GM20431 (cell line): ENCODE measurements at regions not wholly inside any gene's neighbourhood (a gene's known extent, or its start where the extent isn't known, plus 50 kb on each side); places are given as distances from the start of the nearest gene placed in this dataset.

Experiments used
- in situ Hi-C: fragments of 300-500 bp; cut with MseI, MboI; formaldehyde crosslinking; loops from one replicate; pipeline ENCODE4 v1.15.0; 2020; ENCODE audit warnings: low sequenced_read_pairs; ENCODE audit not compliant: unreplicated experiment

DNA sequence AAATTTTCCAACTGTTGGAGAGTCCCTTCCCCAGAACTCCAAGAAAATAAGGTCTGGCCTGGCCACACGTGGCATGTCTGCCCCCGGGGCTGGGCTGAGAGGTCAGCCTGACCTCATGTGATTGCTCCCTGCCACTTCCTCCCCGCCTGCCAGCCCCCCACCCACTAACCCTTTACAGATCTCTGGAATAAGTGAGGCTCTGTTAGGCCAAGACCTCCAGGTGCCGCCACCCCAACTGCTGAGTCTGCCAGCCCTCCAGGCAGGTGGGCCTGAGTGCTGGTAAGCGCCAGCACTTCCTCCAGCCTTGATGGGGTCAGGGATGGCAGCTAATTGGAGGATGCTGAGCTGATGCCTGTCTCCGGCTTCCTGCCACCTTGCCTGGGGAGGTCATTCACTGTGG, 658.4 kb downstream of the MED13L start:
- in situ Hi-C loops = no loop called here

DNA sequence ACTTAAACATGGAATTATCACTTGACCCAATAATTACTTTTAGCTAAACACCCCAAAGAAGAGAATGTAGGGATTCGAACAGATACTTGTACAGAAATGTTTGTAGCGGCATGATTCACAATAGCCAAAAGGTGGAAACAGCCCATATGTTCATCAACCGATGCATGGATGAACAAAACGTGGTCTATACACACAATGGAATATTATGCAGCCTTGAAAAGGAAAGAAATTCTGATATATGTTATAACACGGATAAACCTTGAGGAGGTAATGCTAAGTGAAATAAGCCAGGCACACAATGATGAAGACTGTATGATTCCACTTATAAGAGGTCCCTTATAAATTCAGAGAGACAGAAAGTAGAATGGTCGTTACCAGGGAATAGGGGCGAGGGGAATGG, 659.4 kb downstream of the MED13L start:
- in situ Hi-C loops = no loop called here

DNA sequence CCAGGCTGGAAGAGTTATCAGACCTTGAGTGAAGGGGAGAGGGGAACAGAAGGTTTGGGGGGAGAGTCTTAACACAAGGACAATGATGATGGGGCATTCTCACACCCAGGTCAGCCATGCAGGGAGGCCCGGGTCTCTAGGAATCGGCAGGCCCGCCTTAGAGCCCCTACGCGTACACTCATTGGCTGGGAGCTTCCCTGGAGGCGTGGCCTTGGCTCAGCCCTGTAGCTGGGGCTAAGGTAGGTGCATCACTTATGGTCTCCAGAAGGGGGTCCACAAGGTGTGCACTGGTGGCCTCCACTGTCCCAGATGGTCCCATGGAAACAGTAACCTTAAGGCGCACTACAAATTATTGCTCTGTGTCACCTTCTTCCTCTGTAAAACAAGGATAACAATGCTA, 660.1 kb downstream of the MED13L start:
- in situ Hi-C loops = no loop called here

DNA sequence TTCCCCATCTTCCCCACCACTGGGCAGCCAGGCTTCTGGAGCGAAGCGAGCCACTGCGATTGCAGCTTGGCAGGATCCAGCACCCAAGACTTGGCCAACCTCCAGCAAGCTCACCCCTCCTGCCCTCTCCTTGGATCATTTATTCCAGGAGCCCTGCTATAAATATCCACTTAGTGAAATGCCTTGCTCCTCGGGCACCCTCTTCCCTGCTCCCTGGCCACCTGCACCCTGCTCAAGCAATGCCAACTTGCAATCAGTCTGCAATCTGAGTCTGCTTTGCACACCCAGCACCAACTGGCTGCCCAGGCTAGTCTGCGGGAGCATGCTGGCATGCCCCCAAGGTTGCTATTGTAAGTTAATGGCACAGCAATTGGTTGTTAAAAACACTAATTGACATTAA, 666.0 kb downstream of the MED13L start:
- in situ Hi-C loops = no loop called here

DNA sequence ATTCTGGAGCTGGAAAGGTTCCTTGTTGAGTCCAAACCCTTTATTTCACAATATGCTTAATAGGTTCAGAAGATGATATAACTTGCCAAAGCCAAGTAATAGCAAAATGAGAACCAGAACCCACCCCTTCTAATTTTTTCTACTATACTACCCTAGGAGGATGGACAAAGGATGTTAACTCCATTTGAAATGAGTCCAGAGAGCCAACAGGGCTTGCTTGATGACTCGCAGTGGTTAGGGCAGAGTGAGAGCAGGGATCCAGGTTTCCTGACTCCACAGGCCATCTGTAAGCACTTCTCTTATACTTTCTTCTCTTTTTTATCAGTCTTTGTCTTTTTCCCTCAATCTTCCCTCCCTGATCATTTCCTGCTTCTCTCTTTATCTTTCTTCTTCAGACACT, 668.1 kb downstream of the MED13L start:
- in situ Hi-C loops = no loop called here

DNA sequence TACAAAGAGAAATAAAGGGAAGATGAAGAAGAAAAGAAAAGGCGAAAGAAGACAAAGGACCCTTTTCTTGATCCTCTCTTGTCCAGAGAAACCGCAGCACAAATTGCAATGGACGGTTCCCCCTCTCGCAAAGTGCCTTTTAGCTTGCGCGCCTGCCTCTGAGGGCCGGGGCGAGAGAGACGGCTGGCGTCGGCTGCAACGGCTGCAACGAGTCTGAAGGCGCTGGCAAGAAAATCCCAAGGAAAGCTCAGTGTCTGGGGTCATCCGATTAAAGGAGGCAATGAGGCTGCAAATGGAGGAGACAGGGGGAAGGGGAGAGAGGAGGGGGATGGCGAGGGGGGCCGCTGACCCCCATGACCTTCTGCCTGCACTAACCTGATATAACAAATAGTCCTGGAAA, 671.5 kb downstream of the MED13L start:
- in situ Hi-C loops = no loop called here

DNA sequence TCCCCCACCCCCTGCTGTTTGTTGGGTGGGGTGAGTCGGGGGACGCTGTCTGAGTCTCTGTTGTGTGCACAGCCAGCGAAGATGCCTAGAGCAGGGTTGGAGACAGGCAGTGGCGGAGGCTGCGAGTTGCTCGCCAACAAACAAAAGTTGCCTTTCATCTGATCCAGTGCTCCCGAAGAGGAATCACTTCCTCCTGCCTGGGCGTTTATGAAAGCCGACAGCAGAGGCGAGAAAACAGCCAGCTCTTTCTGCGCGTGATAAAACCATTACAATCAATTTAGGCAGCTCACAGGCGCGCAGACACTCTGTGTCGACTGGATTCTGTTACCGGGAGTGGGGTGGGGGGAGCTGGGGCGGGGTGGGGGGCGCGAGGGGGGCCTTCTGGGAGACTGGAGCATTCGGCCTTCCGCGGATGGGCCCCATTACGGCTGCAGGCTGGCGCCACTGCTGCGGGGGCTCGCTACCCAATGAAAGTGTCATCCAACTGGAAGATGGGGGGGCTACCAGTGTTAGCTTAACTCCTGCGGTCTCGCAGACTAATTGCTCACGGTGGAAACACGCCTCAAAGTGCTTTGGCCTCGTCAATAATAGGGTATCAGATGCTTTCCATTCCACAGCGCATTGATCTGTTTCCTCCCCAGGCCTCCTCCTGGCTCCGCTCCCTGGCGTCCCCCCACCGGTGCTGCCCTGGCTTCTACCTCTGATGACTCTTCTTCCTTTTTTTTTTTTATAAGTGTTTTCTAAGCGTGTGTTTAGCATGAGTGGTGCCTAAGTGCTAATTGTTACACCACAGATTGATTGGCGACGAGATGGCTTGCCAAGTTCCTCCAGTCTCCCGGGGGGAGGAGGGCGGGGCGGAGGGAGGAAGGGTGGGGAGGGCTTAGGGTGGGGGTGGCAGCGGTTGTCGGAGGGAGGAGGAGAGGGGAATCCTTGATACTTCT, 678.4 kb downstream of the MED13L start:
- in situ Hi-C loops = no loop called here

DNA sequence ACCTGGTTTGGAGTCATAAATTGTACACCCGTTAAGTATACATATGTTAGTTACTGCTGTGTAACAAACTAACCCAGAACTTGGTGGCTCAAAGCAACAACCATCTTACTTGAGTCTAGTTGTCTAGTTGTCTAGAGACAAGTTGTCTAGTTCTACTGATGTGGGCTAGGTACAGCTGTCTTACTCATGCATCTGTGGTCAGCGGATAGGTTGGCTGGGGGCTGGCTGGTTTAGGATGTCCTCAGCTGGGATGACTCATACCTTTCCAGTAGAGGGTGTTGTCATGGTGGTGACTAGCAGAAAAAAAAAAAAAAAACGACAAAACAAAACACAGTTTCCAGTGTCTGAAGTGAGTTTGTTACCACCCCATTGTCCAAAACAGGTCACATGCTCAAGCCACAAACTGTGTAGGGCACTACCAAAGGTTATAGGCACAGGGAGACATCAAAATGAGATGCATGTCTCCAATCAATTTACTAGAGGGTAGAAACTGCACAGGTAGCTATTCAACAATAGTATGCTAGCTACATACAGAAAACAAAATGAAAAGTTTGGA, 680.3 kb downstream of the MED13L start:
- in situ Hi-C loops = no loop called here

DNA sequence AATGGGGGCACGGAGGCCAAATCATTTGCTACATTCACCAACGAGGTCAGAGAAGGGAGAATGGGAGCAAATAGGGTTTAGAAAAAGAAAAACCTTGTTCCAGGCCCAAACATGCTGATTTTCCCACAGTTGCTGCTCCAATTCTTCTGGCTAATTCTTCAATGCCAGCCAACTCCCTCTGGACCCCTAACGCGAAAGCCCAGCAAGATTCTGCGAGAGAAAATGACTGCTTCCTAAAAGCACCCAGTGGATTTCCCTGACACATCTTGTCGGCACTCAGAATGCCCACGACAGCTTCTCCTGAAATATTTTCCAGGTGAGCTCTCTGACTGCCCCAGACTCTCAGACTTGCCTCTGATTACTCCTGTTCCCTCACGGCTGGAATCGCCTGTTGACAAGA, 689.4 kb downstream of the MED13L start:
- in situ Hi-C loops = no loop called here

DNA sequence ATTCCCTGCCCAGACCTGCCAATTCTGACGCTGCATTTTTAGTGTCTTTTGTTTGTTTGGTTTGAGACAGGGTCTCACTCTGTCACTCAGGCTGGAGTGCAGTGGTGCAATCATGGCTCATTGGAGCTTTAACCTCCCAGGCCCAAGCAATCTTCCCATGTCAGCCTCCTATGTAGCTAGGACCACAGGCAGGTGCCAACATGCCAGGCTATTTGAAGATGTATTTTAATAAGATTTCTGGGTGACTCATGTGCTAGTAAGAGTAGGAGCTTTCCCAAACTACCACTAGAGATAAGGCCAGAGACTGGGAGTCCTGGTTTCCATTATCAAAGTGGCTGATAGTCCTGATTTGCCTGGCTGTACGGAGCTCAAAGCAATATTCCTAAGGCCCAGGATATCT, 693.3 kb downstream of the MED13L start:
- in situ Hi-C loops = no loop called here

DNA sequence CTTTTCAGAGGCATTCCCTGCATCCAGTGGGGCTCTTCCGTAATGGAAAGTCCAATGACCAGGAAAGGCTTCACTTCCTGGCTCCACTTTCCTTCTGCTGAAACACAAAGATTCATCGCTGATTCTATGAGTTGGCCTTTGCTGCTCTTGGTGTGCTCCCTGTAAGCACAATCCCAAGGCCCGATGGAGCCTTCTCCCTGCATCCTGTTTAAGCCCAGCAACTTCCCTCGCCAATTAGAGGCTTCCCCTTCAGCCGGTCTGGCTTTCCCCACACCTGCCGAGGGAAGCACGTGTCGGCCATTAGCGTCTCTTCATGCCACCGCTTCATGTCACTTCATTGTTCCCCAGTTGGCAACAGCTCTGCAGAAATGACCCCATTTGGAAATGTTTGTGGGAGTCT, 693.9 kb downstream of the MED13L start:
- in situ Hi-C loops = no loop called here

DNA sequence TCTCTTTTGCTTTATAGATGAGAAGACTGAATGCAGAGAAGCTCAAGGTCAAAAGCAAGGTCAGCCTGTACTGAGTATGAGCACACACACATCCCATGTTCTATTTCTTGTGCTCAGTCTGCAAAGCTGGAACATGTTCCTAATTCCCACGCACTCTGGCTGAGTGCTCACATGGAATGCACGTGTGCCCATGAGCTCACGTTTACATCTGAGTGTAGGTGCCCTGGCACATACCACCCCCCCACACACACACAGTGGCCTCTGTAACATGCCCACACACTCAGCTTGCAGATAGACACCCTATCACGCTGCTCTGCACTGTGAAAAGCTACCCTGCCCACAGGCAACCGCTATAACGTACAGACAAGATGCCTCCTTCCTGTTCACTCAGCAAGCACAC, 700.1 kb downstream of the MED13L start:
- in situ Hi-C loops = no loop called here

DNA sequence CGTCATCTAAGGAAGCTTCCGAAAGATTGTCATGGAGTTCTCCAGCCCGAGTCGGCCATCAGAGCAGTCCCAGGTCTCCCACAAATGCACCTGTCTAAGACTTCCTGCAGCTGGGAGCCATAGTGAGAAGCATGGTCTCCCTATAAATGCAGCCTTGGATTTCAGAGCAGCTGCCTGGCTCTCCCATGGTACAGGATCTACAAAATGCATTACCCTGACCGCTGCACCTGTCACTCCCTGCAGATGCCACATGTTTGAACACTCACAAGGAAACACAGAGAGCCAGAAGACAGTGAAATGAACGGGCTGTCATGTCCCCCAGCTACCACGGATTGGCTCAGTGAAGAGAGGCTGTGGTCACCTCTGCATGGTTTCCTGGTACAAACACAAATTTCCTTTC, 702.7 kb downstream of the MED13L start:
- in situ Hi-C loops = no loop called here

DNA sequence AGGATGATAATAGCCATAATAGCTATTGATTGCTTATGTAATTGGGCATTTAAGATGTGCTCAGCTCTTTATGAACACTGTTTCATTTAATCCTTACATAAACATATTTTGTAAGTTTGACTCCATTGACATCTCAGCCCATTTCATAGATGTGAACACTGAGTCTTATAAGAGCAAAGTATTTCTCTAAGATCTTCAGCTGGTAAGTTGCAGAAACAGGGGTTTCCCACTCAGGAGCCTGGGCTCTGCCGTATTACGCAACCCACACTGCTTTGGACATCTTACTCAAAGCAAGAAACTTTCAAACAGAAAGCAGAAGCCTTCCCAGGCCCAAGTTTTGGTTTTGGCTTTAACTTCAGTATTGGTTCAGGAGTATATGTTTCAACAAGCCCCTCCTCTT, 705.1 kb downstream of the MED13L start:
- in situ Hi-C loops = no loop called here

DNA sequence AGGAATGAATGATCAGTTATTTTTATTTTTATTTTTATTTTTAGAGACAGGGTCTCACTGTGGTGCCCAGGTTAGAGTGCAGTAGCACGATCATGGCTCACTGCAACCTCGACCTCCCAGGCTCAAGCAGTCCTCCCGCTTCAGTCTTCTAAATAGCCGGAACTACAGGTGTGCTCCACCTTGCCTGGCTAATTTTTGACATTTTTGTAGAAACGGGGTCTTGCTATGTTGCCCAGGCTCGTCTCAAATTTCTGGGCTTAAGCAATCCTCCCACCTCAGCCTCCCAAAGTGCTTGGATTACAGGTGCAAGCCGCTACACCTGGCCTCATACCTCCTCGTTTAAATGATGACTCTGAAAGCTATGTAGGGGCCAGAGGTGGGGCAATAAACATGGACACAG, 706.0 kb downstream of the MED13L start:
- in situ Hi-C loops = no loop called here

DNA sequence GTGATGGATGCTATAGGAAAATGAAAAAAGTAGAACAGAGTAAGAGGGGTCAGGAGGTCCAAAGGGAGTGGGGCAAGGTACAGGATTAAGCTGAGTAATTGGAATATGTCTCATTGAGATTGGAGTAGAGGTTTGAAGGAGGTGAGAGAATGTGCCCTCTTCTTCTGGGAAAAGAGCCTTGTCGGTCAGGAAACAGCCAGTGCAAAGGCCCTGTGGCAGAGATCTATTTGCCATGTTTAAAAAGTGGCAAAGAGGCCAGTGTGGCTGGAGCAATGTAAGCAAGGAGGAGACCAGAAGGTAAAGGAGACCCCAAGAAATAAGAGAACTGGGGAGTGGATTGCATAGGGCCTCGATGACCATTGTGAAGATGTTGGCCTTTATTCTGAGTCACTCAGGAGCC, 706.5 kb downstream of the MED13L start:
- in situ Hi-C loops = no loop called here

DNA sequence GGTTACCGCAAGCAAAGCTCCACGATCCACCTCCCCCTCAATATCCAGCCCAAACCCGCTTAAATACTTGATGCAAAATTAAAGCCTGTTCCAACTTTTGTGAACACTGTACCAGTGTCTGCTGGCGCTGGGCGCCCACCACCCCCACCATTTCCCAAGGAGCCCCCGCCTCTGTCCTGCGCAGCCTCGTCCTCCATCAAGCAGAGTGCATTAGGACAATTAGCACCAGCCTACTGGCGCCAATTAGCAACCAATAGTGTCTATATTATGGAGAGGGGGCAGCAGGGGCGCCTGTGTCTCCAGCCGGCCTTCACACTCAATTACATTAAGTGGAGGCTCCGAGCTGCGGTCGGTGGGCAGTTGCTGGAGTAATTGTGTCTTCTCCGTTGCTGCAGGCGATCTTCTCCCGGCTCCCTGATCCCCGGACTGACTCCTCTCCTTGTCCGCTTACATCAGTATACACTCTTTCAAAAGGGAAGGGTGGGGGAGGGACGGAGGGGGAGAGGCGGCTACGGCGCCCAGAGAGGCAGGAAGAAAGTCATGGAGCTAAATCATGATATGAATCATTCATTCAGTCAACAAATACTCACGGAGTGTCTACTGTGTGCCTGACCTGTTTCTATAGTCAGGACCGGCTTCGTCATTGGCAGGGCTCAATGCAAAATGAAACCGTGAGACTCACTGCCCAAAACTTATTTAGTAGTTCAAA, 707.3 kb downstream of the MED13L start:
- in situ Hi-C loops = no loop called here

DNA sequence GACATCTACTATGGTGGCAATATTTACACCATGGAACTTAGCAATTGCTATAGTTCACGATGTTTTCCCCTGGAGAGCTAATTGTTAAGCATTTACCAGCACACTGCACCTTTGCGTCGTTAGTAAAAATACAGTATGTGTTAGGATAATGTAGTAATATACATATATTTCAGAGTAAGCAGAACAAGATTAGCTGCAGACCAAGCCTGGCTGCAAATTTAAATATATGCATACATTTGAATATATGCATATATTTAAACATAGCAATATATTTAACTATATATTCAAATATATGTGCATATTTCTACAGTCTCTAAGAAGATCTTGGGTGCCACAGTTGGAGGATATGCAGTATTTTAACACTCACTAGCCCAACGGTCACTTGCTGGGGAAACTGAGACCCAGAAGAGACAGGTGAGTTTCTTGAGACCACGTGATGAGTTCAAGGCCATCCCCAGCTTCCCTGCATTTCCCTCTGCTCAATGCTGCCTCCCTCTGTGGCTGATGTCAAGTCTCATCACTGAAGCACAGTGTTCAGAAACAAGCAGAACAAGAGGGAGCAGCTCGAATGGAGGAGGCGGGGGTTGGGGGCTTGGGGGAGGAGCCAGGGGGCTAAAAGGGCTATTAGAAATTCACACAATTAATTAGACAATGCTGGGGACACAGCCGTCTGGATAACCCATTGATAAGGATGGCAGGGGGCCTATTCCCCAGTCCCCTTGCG, 708.0 kb downstream of the MED13L start:
- in situ Hi-C loops = no loop called here

DNA sequence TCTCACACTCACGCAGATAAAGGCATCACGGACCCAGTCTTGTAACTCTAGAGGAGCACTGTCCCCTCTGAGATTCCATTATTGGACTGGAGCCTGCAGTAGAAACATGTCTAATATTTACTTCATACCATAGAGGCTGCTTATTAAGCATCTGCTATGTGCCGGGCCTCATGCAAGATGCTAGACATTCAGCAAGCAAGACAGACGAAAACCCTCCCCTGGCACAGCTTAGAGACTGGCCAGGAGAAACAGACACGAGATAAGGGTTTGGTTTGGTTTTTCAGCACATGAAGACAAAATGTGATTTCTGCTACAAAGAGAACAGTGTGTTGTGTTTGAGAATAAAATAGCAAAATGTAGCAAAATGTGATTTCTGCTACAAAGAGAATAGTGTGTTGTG, 719.2 kb downstream of the MED13L start:
- in situ Hi-C loops = no loop called here

DNA sequence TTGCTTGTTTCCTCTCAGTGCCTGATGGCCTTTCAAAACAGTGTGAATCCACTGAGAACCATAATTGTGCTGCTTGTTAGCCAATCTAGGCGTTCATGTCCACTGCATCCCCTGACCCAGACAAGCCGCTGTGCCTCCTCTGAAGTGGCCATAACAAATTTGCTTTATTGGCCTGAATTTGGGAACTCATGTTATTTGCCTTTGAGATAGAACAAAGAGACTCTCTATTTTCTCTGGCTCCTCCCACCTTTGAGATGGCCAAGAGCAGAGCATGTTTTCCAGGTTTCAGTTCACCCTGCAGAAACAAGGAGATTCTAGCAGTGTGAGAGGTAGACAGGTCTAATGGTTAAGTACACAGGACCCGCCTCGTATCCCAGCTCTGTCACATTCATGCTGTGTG, 723.9 kb downstream of the MED13L start:
- in situ Hi-C loops = no loop called here

DNA sequence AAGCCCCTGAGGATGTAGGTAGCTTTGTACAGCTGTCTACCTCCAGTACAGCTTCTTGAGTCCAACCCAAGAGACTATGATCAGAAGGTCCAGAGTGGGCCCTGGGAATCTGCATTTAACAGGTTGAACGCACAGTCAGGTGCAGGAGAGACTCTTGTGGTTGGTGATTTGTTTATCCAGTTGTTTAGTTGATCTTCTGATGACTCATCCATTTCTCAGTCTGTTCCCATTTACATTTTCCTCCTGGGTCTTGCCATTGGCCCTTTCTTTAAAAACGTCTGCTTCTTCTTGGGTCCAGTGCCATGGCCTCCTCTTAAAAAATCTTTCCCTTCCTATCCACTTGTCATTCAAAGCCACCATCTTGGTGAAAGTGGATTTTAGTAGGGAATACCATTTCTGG, 734.2 kb downstream of the MED13L start:
- in situ Hi-C loops = no loop called here
